ENCODE measurements at regions not wholly inside any gene's neighbourhood (a gene's known extent, or its start where the extent isn't known, plus 50 kb on each side); places are given as distances from the start of the nearest gene placed in this dataset.

- no peaks in the 10 kb centered on the region for H3K4me1 ChIP-seq
- TF ChIP-seq POLR2A (IDR thresholded peaks at IDR 0.05) (no peak), CTCF (IDR thresholded peaks at IDR 0.05) (no peak)
These were observed 146.5 kb upstream of the PUDP start for GRCh38 chrX:7294483-7294882.

GRCh38 chrX:7286168-7286837 is 138.3 kb upstream of the PUDP start:
- ATAC-seq (no peak), DNase-seq (no peak)
- no peak for TF ChIP-seq POLR2A (IDR thresholded peaks at IDR 0.05)
- no peak for TF ChIP-seq CTCF (IDR thresholded peaks at IDR 0.05)
- Histone ChIP-seq H3K27ac (no peak overlapping the region), H3K4me1 (no peaks in the 10 kb centered on the region), H3K4me3 (no peak overlapping the region), H3K9me3 (no peaks in the 10 kb centered on the region), H3K27me3 (no peaks in the 10 kb centered on the region), H3K36me3 (replicated peaks in 1 of 2; ENCODE audit: insufficient read depth in 1 of 2, low read depth in 2 of 2) (no peaks in the 10 kb centered on the region)
- WGBS, 2 donors, result 77% methylated on average over 6 of the region's 6 CpGs
- intact Hi-C loops (cut with DNase I), result no loop called here

More at GRCh38 chrX:7294483-7294882, 146.5 kb upstream of the PUDP start:
- Histone ChIP-seq H3K27me3 (no peaks in the 10 kb centered on the region), H3K36me3 (replicated peaks in 1 of 2; ENCODE audit: insufficient read depth in 1 of 2, low read depth in 2 of 2) (no peaks in the 10 kb centered on the region), H3K9me3 (no peaks in the 10 kb centered on the region), H3K4me3 (no peak overlapping the region), H3K27ac (no peak overlapping the region)
- intact Hi-C loops (cut with DNase I), result no loop called here
- no peak for ATAC-seq
- WGBS, 2 donors, result 86 to 100% methylated on average over 1 of the region's 1 CpG
- DNase-seq, result no peak

- no peak for TF ChIP-seq POLR2A (IDR thresholded peaks at IDR 0.05)
- TF ChIP-seq CTCF (IDR thresholded peaks at IDR 0.05), result no peak
- Histone ChIP-seq H3K36me3 (replicated peaks in 1 of 2; ENCODE audit: insufficient read depth in 1 of 2, low read depth in 2 of 2) (no peaks in the 10 kb centered on the region), H3K9me3 (no peaks in the 10 kb centered on the region), H3K27ac (no peak overlapping the region), H3K4me3 (no peak overlapping the region), H3K4me1 (no peaks in the 10 kb centered on the region), H3K27me3 (no peaks in the 10 kb centered on the region)
- WGBS, 2 donors, result 93 to 100% methylated on average over 2 of the region's 2 CpGs
- intact Hi-C loops (cut with DNase I), result no loop called here
- DNase-seq, result no peak
- no peak for ATAC-seq
These were observed 137.8 kb upstream of the PUDP start for GRCh38 chrX:7285765-7286164.

GRCh38 chrX:7283741-7284140 is 135.8 kb upstream of the PUDP start:
- Histone ChIP-seq H3K4me3 (no peak overlapping the region), H3K36me3 (replicated peaks in 1 of 2; ENCODE audit: insufficient read depth in 1 of 2, low read depth in 2 of 2) (no peaks in the 10 kb centered on the region), H3K4me1 (no peaks in the 10 kb centered on the region), H3K27me3 (no peaks in the 10 kb centered on the region), H3K27ac (no peak overlapping the region), H3K9me3 (no peaks in the 10 kb centered on the region)
- WGBS, 2 donors, result 79 to 82% methylated on average over 1 to 2 of the region's 2 CpGs
- TF ChIP-seq POLR2A (IDR thresholded peaks at IDR 0.05) (no peak), CTCF (IDR thresholded peaks at IDR 0.05) (no peak)
- intact Hi-C loops (cut with DNase I), result no loop called here
- ATAC-seq (no peak), DNase-seq (no peak)

GRCh38 chrX:7280520-7280919 is 132.6 kb upstream of the PUDP start:
- Histone ChIP-seq H3K27ac (no peak overlapping the region), H3K36me3 (replicated peaks in 1 of 2; ENCODE audit: insufficient read depth in 1 of 2, low read depth in 2 of 2) (no peaks in the 10 kb centered on the region), H3K9me3 (no peaks in the 10 kb centered on the region), H3K4me3 (no peak overlapping the region), H3K27me3 (no peaks in the 10 kb centered on the region), H3K4me1 (no peaks in the 10 kb centered on the region)
- no peak for ATAC-seq
- no peak for DNase-seq
- 53 to 58% methylated on average over 2 of the region's 2 CpGs for WGBS, 2 donors
- intact Hi-C loops (cut with DNase I), result no loop called here
- TF ChIP-seq POLR2A (IDR thresholded peaks at IDR 0.05) (no peak), CTCF (IDR thresholded peaks at IDR 0.05) (no peak)

Measured in body of pancreas (tissue), 4 donors.